Common myeloid progenitor, CD34-positive (primary cell): ENCODE measurements at regions not wholly inside any gene's neighbourhood (a gene's known extent, or its start where the extent isn't known, plus 50 kb on each side); places are given as distances from the start of the nearest gene placed in this dataset.
A peak's percentile ranks its signal among the peaks of the same experiment; 100 is the strongest.

Experiments
- CTCF ChIA-PET: fragments of 350-600 bp; sonication (Branson Sonifier 250); formaldehyde crosslinking; loops from one replicate; lab custom pipeline; 2021; ENCODE audit warnings: antibody characterized with exemption; lab: Charles Lee
- POLR2A ChIA-PET: fragments of 350-600 bp; sonication (Branson Sonifier 250); formaldehyde crosslinking; loops from one replicate; lab custom pipeline; 2021; ENCODE audit warnings: antibody characterized with exemption; lab: Charles Lee
- DNase-seq, 3 donors: peaks; one replicate each; pipeline versions ENCODE4 v3.0.0 to v3.0.0-alpha.2; 2013
- H3K27ac ChIP-seq, 2 experiments: 1 replicate in 1 of 2; 2 replicates in 1 of 2; pipeline ENCODE4 v1.7.0; 2013; ENCODE audit warnings: inconsistent platforms in 2 of 2, low read length in 2 of 2, mild to moderate bottlenecking in 2 of 2, low read depth in 1 of 2, moderate library complexity in 1 of 2; ENCODE audit not compliant: severe bottlenecking in 2 of 2, insufficient read depth in 1 of 2, poor library complexity in 1 of 2
- H3K27me3 ChIP-seq, 5 experiments: replicated peaks in 2 of 5; 1 replicate in 3 of 5; 2 replicates in 2 of 5; pipeline versions ENCODE4 v1.6.1 to v1.7.0; 2013; ENCODE audit warnings: low read length in 4 of 5, mild to moderate bottlenecking in 2 of 5, moderate library complexity in 2 of 5, inconsistent platforms in 1 of 5; ENCODE audit not compliant: insufficient read depth in 5 of 5, control insufficient read depth in 4 of 5
- H3K36me3 ChIP-seq, 4 experiments: 1 replicate in 2 of 4; 2 replicates in 2 of 4; pipeline versions ENCODE4 v1.6.1 to v1.7.0; 2013; ENCODE audit warnings: low read length in 3 of 4, control low read depth in 1 of 4, mild to moderate bottlenecking in 1 of 4; ENCODE audit not compliant: control insufficient read depth in 4 of 4, insufficient read depth in 4 of 4
- H3K4me1 ChIP-seq, 4 experiments: 1 replicate in 3 of 4; 2 replicates in 1 of 4; pipeline versions ENCODE4 v1.6.1 to v1.7.1; 2013; ENCODE audit warnings: low read length in 3 of 4, mild to moderate bottlenecking in 3 of 4, control low read depth in 1 of 4, inconsistent platforms in 1 of 4, moderate library complexity in 1 of 4; ENCODE audit not compliant: control insufficient read depth in 4 of 4, insufficient read depth in 4 of 4; ENCODE audit errors: control extremely low read depth in 1 of 4
- H3K4me3 ChIP-seq, 7 experiments: 1 replicate in 4 of 7; 2 replicates in 3 of 7; pipeline versions ENCODE4 v1.5.1 to v1.7.0; 2013; ENCODE audit warnings: mild to moderate bottlenecking in 7 of 7, low read length in 6 of 7, moderate library complexity in 6 of 7, inconsistent platforms in 2 of 7, low read depth in 2 of 7, control low read depth in 1 of 7; ENCODE audit not compliant: insufficient read depth in 4 of 7, control insufficient read depth in 1 of 7; ENCODE audit errors: extremely low read depth in 1 of 7
- H3K9me3 ChIP-seq, 5 experiments: 1 replicate in 4 of 5; 2 replicates in 1 of 5; pipeline versions ENCODE4 v1.6.1 to v1.7.1; 2013; ENCODE audit warnings: low read length in 4 of 5, mild to moderate bottlenecking in 2 of 5, inconsistent platforms in 1 of 5, low read depth in 1 of 5, moderate library complexity in 1 of 5; ENCODE audit not compliant: control insufficient read depth in 4 of 5, insufficient read depth in 2 of 5; ENCODE audit errors: control extremely low read depth in 1 of 5
- WGBS: methylation state at CpG from one replicate; pipeline ENCODE4 v1.1.5; 2013; ENCODE audit not compliant: insufficient coverage; 5-methylcytosine and 5-hydroxymethylcytosine counted together

GRCh38 chr2:23273786-23274185, 111.2 kb upstream of the KLHL29 start:
- H3K4me3 ChIP-seq: no peak overlapping the region
- ChIA-PET CTCF (interaction anchor here (0.6 kb wide), 1 partner anchor 115 kb away, joined by 3 read pairs; no protein-coding TSS in a partner anchor), POLR2A (interaction anchor here (0.7 kb wide), 1 partner anchor 273 kb away, joined by 4 read pairs; no protein-coding TSS in a partner anchor)
- DNase-seq: no peak
- no peaks in the 10 kb centered on the region for H3K36me3 ChIP-seq
- 100% methylated on average over 3 of the region's 3 CpGs for WGBS
- H3K27ac ChIP-seq: no peak overlapping the region
- H3K9me3 ChIP-seq: peaks cover 0 to 2% (median 0%) of the 10 kb centered on the region in 5 experiments
- H3K27me3 ChIP-seq: peaks cover 0 to 3% (median 0%) of the 10 kb centered on the region in 5 experiments
- no peaks in the 10 kb centered on the region for H3K4me1 ChIP-seq

- DNase-seq: no peak
- H3K36me3 ChIP-seq: no peaks in the 10 kb centered on the region
- H3K27me3 ChIP-seq: peaks cover 0 to 1% (median 0%) of the 10 kb centered on the region in 5 experiments
- H3K4me1 ChIP-seq: no peaks in the 10 kb centered on the region
- WGBS: 100% methylated on average over 2 of the region's 2 CpGs
- CTCF ChIA-PET: no interaction called here
- H3K4me3 ChIP-seq: no peak overlapping the region
- POLR2A ChIA-PET: no interaction called here
- no peaks in the 10 kb centered on the region for H3K9me3 ChIP-seq
- H3K27ac ChIP-seq: no peak overlapping the region
Measured at GRCh38 chr2:23280401-23280800, 104.6 kb upstream of the KLHL29 start.

GRCh38 chr2:23283653-23284052, 101.3 kb upstream of the KLHL29 start:
- no peaks in the 10 kb centered on the region for H3K4me1 ChIP-seq
- 44% methylated on average over 3 of the region's 3 CpGs for WGBS
- H3K9me3 ChIP-seq: no peaks in the 10 kb centered on the region
- H3K27me3 ChIP-seq: no peaks in the 10 kb centered on the region
- peak in 2 of 3 donors; percentile 28 to 30 for DNase-seq
- no peak overlapping the region for H3K4me3 ChIP-seq
- ChIA-PET POLR2A (no interaction called here), CTCF (no interaction called here)
- H3K36me3 ChIP-seq: no peaks in the 10 kb centered on the region
- H3K27ac ChIP-seq: no peak overlapping the region

GRCh38 chr2:23285091-23285800, 99.7 kb upstream of the KLHL29 start:
- DNase-seq: no peak
- CTCF ChIA-PET: no interaction called here
- no peaks in the 10 kb centered on the region for H3K27me3 ChIP-seq
- no peaks in the 10 kb centered on the region for H3K4me1 ChIP-seq
- no peak overlapping the region for H3K27ac ChIP-seq
- no peaks in the 10 kb centered on the region for H3K9me3 ChIP-seq
- 100% methylated on average over 1 of the region's 1 CpG for WGBS
- H3K4me3 ChIP-seq: no peak overlapping the region
- H3K36me3 ChIP-seq: no peaks in the 10 kb centered on the region
- POLR2A ChIA-PET: no interaction called here

GRCh38 chr2:23286031-23286757, 98.8 kb upstream of the KLHL29 start:
- no peaks in the 10 kb centered on the region for H3K27me3 ChIP-seq
- 93% methylated on average over 6 of the region's 6 CpGs for WGBS
- no peaks in the 10 kb centered on the region for H3K36me3 ChIP-seq
- H3K27ac ChIP-seq: no peak overlapping the region
- POLR2A ChIA-PET: no interaction called here
- H3K9me3 ChIP-seq: no peaks in the 10 kb centered on the region
- H3K4me3 ChIP-seq: no peak overlapping the region
- H3K4me1 ChIP-seq: no peaks in the 10 kb centered on the region
- CTCF ChIA-PET: interaction anchor here (1.6 kb wide), 1 partner anchor 11 kb away, joined by 3 read pairs; no protein-coding TSS in a partner anchor
- DNase-seq: no peak

GRCh38 chr2:23286758-23287704, 97.9 kb upstream of the KLHL29 start:
- H3K4me1 ChIP-seq: no peaks in the 10 kb centered on the region
- no peaks in the 10 kb centered on the region for H3K9me3 ChIP-seq
- H3K36me3 ChIP-seq: no peaks in the 10 kb centered on the region
- ChIA-PET POLR2A (no interaction called here), CTCF (interaction anchor here (1.6 kb wide), 1 partner anchor 10 kb away, joined by 3 read pairs; no protein-coding TSS in a partner anchor)
- WGBS: 97% methylated on average over 5 of the region's 6 CpGs
- no peak for DNase-seq
- H3K27ac ChIP-seq: no peak overlapping the region
- no peak overlapping the region for H3K4me3 ChIP-seq
- H3K27me3 ChIP-seq: no peaks in the 10 kb centered on the region
